PFSK-1 (cell line): ENCODE measurements at regions not wholly inside any gene's neighbourhood (a gene's known extent, or its start where the extent isn't known, plus 50 kb on each side); places are given as distances from the start of the nearest gene placed in this dataset.

ENCODE experiments used
- FOXP2 ChIP-seq: optimal IDR thresholded peaks from 2 replicates; pipeline ENCODE3; 2011; ENCODE audit warnings: borderline replicate concordance, control low read depth, inconsistent platforms; ENCODE audit not compliant: insufficient read depth; ENCODE audit errors: extremely low read length, extremely low read depth
- POLR2AphosphoS5 ChIP-seq: IDR thresholded peaks from 2 replicates; pipeline ENCODE4 v1.6.1; 2012; ENCODE audit warnings: low read depth, mild to moderate bottlenecking, control low read depth, low read length, moderate library complexity
- SIN3A ChIP-seq: IDR thresholded peaks from 2 replicates; pipeline ENCODE4 v1.6.1; 2012; ENCODE audit warnings: mild to moderate bottlenecking, low read length, moderate library complexity, borderline replicate concordance; ENCODE audit not compliant: insufficient read depth
- TAF1 ChIP-seq: IDR thresholded peaks from 2 replicates; pipeline ENCODE4 v1.6.1; 2012; ENCODE audit warnings: low read length, control low read depth, borderline replicate concordance; ENCODE audit not compliant: insufficient read depth
- TF ChIP-seq, protein P1 (sequence below), 2 experiments: IDR thresholded peaks; 2 replicates each; pipeline versions ENCODE4 v1.6.1 to v1.8.0; 2011 to 2012; ENCODE audit warnings: low read depth in 2 of 2, low read length in 2 of 2, control low read depth in 1 of 2, inconsistent platforms in 1 of 2, mild to moderate bottlenecking in 1 of 2, moderate library complexity in 1 of 2; ENCODE audit not compliant: insufficient read depth in 1 of 2

DNA sequence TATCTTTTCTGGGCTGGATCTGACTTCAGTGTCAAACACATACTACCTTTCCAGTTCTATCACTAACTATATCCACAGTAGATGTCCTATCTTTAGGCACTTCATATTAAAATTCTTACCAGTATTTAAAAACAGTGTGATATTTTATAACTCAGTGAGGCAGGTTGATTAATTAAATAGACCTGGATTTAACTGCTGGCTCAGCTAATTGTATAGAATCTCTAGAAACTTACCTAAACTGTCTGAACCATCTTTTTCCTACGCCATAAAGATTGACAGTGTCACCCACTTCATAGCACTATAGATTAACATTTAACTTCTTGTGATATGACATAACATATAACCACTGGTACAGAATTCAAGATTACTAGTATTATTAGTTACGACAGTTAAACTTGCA lies 935.3 kb downstream of the FAT4 start:
- no peak for TF ChIP-seq FOXP2
- TF ChIP-seq TAF1, result no peak
- no peak for TF ChIP-seq SIN3A
- TF ChIP-seq POLR2AphosphoS5, result no peak
- TF ChIP-seq, protein P1, sequence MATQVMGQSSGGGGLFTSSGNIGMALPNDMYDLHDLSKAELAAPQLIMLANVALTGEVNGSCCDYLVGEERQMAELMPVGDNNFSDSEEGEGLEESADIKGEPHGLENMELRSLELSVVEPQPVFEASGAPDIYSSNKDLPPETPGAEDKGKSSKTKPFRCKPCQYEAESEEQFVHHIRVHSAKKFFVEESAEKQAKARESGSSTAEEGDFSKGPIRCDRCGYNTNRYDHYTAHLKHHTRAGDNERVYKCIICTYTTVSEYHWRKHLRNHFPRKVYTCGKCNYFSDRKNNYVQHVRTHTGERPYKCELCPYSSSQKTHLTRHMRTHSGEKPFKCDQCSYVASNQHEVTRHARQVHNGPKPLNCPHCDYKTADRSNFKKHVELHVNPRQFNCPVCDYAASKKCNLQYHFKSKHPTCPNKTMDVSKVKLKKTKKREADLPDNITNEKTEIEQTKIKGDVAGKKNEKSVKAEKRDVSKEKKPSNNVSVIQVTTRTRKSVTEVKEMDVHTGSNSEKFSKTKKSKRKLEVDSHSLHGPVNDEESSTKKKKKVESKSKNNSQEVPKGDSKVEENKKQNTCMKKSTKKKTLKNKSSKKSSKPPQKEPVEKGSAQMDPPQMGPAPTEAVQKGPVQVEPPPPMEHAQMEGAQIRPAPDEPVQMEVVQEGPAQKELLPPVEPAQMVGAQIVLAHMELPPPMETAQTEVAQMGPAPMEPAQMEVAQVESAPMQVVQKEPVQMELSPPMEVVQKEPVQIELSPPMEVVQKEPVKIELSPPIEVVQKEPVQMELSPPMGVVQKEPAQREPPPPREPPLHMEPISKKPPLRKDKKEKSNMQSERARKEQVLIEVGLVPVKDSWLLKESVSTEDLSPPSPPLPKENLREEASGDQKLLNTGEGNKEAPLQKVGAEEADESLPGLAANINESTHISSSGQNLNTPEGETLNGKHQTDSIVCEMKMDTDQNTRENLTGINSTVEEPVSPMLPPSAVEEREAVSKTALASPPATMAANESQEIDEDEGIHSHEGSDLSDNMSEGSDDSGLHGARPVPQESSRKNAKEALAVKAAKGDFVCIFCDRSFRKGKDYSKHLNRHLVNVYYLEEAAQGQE (IDR thresholded peaks at IDR 0.05; ENCODE audit: insufficient read depth in 1 of 2, low read depth in 2 of 2, low read length in 2 of 2), result no peak

DNA sequence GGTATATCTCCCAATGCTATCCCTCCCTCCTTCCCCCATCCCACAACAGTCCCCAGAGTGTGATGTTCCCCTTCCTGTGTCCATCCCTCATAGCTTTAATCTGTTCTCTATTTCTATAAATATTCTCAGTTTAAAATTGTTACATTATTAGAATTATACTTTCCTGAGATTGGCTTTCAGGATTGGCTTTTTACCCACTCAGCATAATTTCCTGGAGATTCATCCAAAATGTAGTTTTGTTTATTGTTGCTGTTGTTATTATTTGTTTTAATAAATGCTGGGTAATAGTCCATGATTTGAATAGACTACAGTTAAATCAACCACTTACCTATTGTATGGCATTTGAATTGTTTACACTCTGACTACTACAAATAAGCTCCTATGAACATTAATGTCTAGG lies 936.4 kb downstream of the FAT4 start:
- TF ChIP-seq FOXP2 (no peak), POLR2AphosphoS5 (no peak), SIN3A (no peak), TAF1 (no peak)
- TF ChIP-seq, protein P1 (IDR thresholded peaks at IDR 0.05; ENCODE audit: insufficient read depth in 1 of 2, low read depth in 2 of 2, low read length in 2 of 2), result no peak

DNA sequence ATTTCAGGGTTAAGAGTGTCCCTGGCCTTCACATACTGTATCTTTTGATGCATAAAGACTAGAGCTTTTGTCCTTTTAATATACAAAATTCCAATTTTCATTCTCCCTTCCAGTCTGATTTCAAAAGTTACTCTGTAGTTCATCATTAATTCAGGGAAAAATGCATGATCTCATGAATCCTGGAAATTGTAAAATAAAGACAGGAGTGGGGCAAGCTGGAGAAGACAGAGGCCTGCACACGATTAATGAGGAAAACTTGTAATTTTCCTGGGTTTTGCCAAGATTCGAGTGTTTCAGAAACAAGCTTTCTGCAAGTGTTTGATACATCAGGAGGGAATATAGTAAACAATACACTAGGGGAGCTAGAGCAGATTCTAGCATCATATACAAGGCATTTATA lies 947.9 kb downstream of the FAT4 start:
- TF ChIP-seq TAF1 (no peak), SIN3A (no peak)

DNA sequence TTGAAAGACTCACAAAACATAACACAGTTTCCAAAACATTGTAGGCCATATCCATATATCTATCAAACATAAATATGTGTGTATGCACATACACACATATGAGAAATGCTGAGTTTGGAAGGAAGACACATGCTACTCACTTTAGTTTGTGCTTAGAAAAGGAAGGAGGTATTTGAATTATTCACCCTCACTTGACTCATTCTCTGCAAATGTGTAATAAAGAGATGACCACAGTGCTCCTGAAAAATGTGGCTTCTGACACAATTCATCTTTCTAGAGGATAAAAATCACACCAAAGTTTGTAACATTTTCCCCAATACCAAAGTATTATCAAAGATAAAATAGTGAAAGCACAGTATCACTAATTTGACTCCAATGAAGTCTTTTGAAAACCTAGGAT lies 950.1 kb downstream of the FAT4 start:
- TF ChIP-seq POLR2AphosphoS5 (no peak), FOXP2 (no peak), TAF1 (no peak), SIN3A (no peak)
- TF ChIP-seq, protein P1 (IDR thresholded peaks at IDR 0.05; ENCODE audit: insufficient read depth in 1 of 2, low read depth in 2 of 2, low read length in 2 of 2), result no peak

- TF ChIP-seq FOXP2, result no peak
- no peak for TF ChIP-seq TAF1
These were observed 951.1 kb downstream of the FAT4 start for GRCh38 chr4:126265888-126266287.

DNA sequence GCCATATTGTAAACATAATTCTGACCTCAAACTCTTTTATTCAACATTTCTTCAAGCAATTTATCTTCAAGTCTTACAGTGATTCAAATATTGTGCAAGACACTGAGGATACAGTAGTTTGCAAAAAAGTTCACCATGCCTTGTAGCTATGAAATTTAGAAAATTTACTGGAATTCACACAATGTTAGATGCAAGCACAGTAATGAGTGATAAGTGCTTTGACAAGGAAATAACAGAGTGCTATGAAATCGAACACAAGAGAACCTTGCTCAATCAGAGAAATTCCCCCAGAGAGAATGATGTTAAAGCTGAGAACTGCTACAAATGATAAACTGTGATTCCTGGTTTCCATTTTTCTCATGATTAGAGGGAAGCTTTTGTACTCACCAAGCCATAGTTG lies 952.9 kb downstream of the FAT4 start:
- TF ChIP-seq, protein P1 (IDR thresholded peaks at IDR 0.05; ENCODE audit: insufficient read depth in 1 of 2, low read depth in 2 of 2, low read length in 2 of 2), result no peak
- TF ChIP-seq FOXP2 (no peak), SIN3A (no peak), POLR2AphosphoS5 (no peak), TAF1 (no peak)
